H1 (cell line): ENCODE measurements at regions not wholly inside any gene's neighbourhood (a gene's known extent, or its start where the extent isn't known, plus 50 kb on each side); places are given as distances from the start of the nearest gene placed in this dataset.

ENCODE experiments used
- CTCF ChIA-PET: fragments of 300-600 bp; sonication (Branson Sonifier 250); formaldehyde crosslinking; loops from one replicate; lab custom pipeline; 2021; ENCODE audit not compliant: partially characterized antibody; lab: Charles Lee
- POLR2A ChIA-PET: fragments of 300-600 bp; sonication (Branson Sonifier 250); formaldehyde crosslinking; loops from one replicate; lab custom pipeline; 2021; ENCODE audit warnings: inconsistent platforms; ENCODE audit not compliant: partially characterized antibody; lab: Charles Lee
- DNase-seq, 2 experiments: peaks; one replicate each; pipeline versions ENCODE4 v3.0.0 to v3.0.0-alpha.2; 2010 to 2022; ENCODE audit warnings: low spot score in 2 of 2, low read depth in 1 of 2, mixed read lengths in 1 of 2
- FAIRE-seq: peaks from 2 replicates; lab custom pipeline; 2011; peaks lifted over from hg19 to GRCh38; lab: Jason Lieb, UNC
- H2AFZ ChIP-seq: 2 replicates; pipeline ENCODE4 v1.8.1; 2012; ENCODE audit warnings: low read length, inconsistent platforms
- H2AK5ac ChIP-seq: 2 replicates; pipeline ENCODE4 v1.6.1; 2013; ENCODE audit warnings: low read depth, low read length
- H2BK120ac ChIP-seq: replicated peaks from 2 replicates; pipeline ENCODE3; 2013; ENCODE audit warnings: low read depth, low read length, inconsistent platforms
- H2BK12ac ChIP-seq: 2 replicates; pipeline ENCODE4 v1.6.1; 2013; ENCODE audit warnings: low read depth, low read length
- H2BK15ac ChIP-seq: 2 replicates; pipeline ENCODE4 v1.6.1; 2013; ENCODE audit warnings: low read length
- H2BK20ac ChIP-seq: 2 replicates; pipeline ENCODE4 v1.6.1; 2013; ENCODE audit warnings: low read length
- H2BK5ac ChIP-seq: 2 replicates; pipeline ENCODE4 v1.6.1; 2013; ENCODE audit warnings: low read depth, low read length
- H3K14ac ChIP-seq: 2 replicates; pipeline ENCODE4 v1.6.1; 2013; ENCODE audit warnings: inconsistent platforms; ENCODE audit not compliant: insufficient read length
- H3K18ac ChIP-seq: 2 replicates; pipeline ENCODE4 v1.6.1; 2013; ENCODE audit warnings: low read length; ENCODE audit errors: extremely low read depth
- H3K23ac ChIP-seq: 2 replicates; pipeline ENCODE4 v1.6.1; 2013; ENCODE audit warnings: inconsistent platforms; ENCODE audit not compliant: insufficient read length
- H3K23me2 ChIP-seq: 2 replicates; pipeline ENCODE4 v1.6.1; 2013; ENCODE audit warnings: low read depth, low read length
- H3K27ac ChIP-seq: 2 replicates; pipeline ENCODE4 v1.6.1; 2011; ENCODE audit warnings: low read depth, low read length, inconsistent platforms
- H3K27me3 ChIP-seq, 4 experiments: replicated peaks in 1 of 4; 1 replicate in 1 of 4; 2 replicates in 3 of 4; pipeline versions ENCODE4 v1.6.1 to v1.8.1; 2011 to 2013; ENCODE audit warnings: low read length in 3 of 4, mild to moderate bottlenecking in 3 of 4, inconsistent platforms in 2 of 4, mixed read lengths in 2 of 4, moderate library complexity in 1 of 4; ENCODE audit not compliant: control insufficient read depth in 3 of 4, insufficient read depth in 3 of 4; ENCODE audit errors: extremely low read depth in 1 of 4
- H3K36me3 ChIP-seq, 4 experiments: 2 replicates each; pipeline versions ENCODE4 v1.6.1 to v1.8.1; 2011 to 2013; ENCODE audit warnings: mild to moderate bottlenecking in 4 of 4, low read length in 3 of 4, moderate library complexity in 2 of 4, control low read depth in 1 of 4, inconsistent platforms in 1 of 4; ENCODE audit not compliant: insufficient read depth in 4 of 4, control insufficient read depth in 2 of 4
- H3K4ac ChIP-seq: replicated peaks from 2 replicates; pipeline ENCODE3; 2013; ENCODE audit warnings: low read length, low read depth, mixed read lengths, inconsistent platforms; ENCODE audit not compliant: insufficient read length
- H3K4me1 ChIP-seq, 4 experiments: replicated peaks in 1 of 4; 1 replicate in 1 of 4; 2 replicates in 3 of 4; pipeline versions ENCODE4 v1.6.1 to v1.8.1; 2011 to 2013; ENCODE audit warnings: low read length in 3 of 4, inconsistent platforms in 2 of 4, mixed read lengths in 1 of 4; ENCODE audit not compliant: insufficient read depth in 4 of 4, control insufficient read depth in 3 of 4
- H3K4me2 ChIP-seq, 2 experiments: 2 replicates each; pipeline versions ENCODE4 v1.6.1 to v1.8.1; 2011 to 2013; ENCODE audit warnings: low read depth in 2 of 2, low read length in 2 of 2, control low read depth in 1 of 2, inconsistent platforms in 1 of 2, mild to moderate bottlenecking in 1 of 2; ENCODE audit not compliant: insufficient read depth in 1 of 2
- H3K4me3 ChIP-seq, 4 experiments: fragments of 200-600, 300-600 bp in 1 of 4; sonication (generic), shearing (Covaris generic), sonication (Bioruptor Twin) in 1 of 4; 2 replicates each; pipeline versions ENCODE4 v1.5.1 to v1.8.1; 2011 to 2016; ENCODE audit warnings: low read length in 4 of 4, low read depth in 3 of 4, control low read depth in 2 of 4, inconsistent platforms in 2 of 4, mild to moderate bottlenecking in 2 of 4, mixed read lengths in 1 of 4, moderate library complexity in 1 of 4; ENCODE audit not compliant: insufficient read depth in 2 of 4; ENCODE audit errors: extremely low read depth in 1 of 4
- H3K56ac ChIP-seq: replicated peaks from 2 replicates; pipeline ENCODE3; 2013; ENCODE audit warnings: low read depth, mild to moderate bottlenecking, mixed read lengths, low read length, inconsistent platforms; ENCODE audit not compliant: insufficient read length
- H3K79me1 ChIP-seq: 2 replicates; pipeline ENCODE4 v1.6.1; 2013; ENCODE audit warnings: low read depth, low read length, control low read depth
- H3K79me2 ChIP-seq, 2 experiments: 2 replicates each; pipeline versions ENCODE4 v1.6.1 to v1.8.1; 2012 to 2013; ENCODE audit warnings: low read length in 2 of 2, mild to moderate bottlenecking in 2 of 2, inconsistent platforms in 1 of 2; ENCODE audit not compliant: insufficient read depth in 2 of 2, control insufficient read depth in 1 of 2
- H3K9ac ChIP-seq, 4 experiments: replicated peaks in 1 of 4; 1 replicate in 1 of 4; 2 replicates in 3 of 4; pipeline versions ENCODE4 v1.6.1 to v1.8.1; 2011 to 2013; ENCODE audit warnings: low read depth in 3 of 4, low read length in 3 of 4, control low read depth in 2 of 4, mild to moderate bottlenecking in 2 of 4, moderate library complexity in 2 of 4, inconsistent platforms in 1 of 4; ENCODE audit errors: extremely low read depth in 1 of 4
- H3K9me3 ChIP-seq, 2 experiments: 2 replicates each; pipeline versions ENCODE4 v1.6.1 to v1.8.1; 2012 to 2013; ENCODE audit warnings: mild to moderate bottlenecking in 2 of 2, moderate library complexity in 2 of 2, control low read depth in 1 of 2, inconsistent platforms in 1 of 2, low read depth in 1 of 2, low read length in 1 of 2, mixed read lengths in 1 of 2; ENCODE audit not compliant: insufficient read depth in 2 of 2
- H4K20me1 ChIP-seq, 2 experiments: replicated peaks in 1 of 2; 2 replicates each; pipeline versions ENCODE3 to v1.8.1; 2011 to 2013; ENCODE audit warnings: inconsistent platforms in 2 of 2, low read length in 2 of 2, mild to moderate bottlenecking in 1 of 2; ENCODE audit not compliant: insufficient read depth in 2 of 2, control insufficient read depth in 1 of 2
- H4K5ac ChIP-seq: 2 replicates; pipeline ENCODE4 v1.6.1; 2013; ENCODE audit warnings: low read length, low read depth, mixed read lengths, inconsistent platforms; ENCODE audit not compliant: insufficient read length
- H4K8ac ChIP-seq: 2 replicates; pipeline ENCODE4 v1.8.0; 2013; ENCODE audit warnings: mild to moderate bottlenecking, moderate library complexity, low read length, inconsistent platforms; ENCODE audit not compliant: insufficient read depth; ENCODE audit errors: extremely low read depth
- H4K91ac ChIP-seq: replicated peaks from 2 replicates; pipeline ENCODE3; 2013; ENCODE audit warnings: low read length, mixed read lengths, inconsistent platforms; ENCODE audit not compliant: insufficient read length
- BACH1 ChIP-seq: IDR thresholded peaks from 2 replicates; pipeline ENCODE4 v1.6.1; 2012; ENCODE audit warnings: low read length, improper control_type of control experiment
- EGR1 ChIP-seq: IDR thresholded peaks from 2 replicates; pipeline ENCODE4 v1.6.1; 2011; ENCODE audit warnings: low read depth, low read length, borderline replicate concordance
- FOSL1 ChIP-seq: IDR thresholded peaks from 2 replicates; pipeline ENCODE4 v1.6.1; 2011; ENCODE audit warnings: mild to moderate bottlenecking, low read depth, low read length, moderate library complexity; ENCODE audit not compliant: insufficient read depth
- GABPA ChIP-seq: IDR thresholded peaks from 2 replicates; pipeline ENCODE4 v1.6.1; 2011; ENCODE audit warnings: mild to moderate bottlenecking, low read length, moderate library complexity, borderline replicate concordance; ENCODE audit not compliant: insufficient read depth
- NRF1 ChIP-seq: IDR thresholded peaks from 2 replicates; pipeline ENCODE4 v1.6.1; 2011; ENCODE audit warnings: mild to moderate bottlenecking, low read depth, low read length, improper control_type of control experiment
- RAD21 ChIP-seq, 2 experiments: IDR thresholded peaks in 1 of 2; conservative IDR thresholded peaks in 1 of 2; 2 replicates each; pipeline ENCODE4 v1.6.1; 2011; ENCODE audit warnings: low read depth in 2 of 2, low read length in 2 of 2, improper control_type of control experiment in 1 of 2, inconsistent platforms in 1 of 2, mild to moderate bottlenecking in 1 of 2, moderate library complexity in 1 of 2
- SAP30 ChIP-seq: fragments of 300-600 bp; sonication (generic); IDR thresholded peaks from 2 replicates; pipeline ENCODE4 v1.7.1; 2012; ENCODE audit warnings: low read length, moderate library complexity, mild to moderate bottlenecking, inconsistent platforms; ENCODE audit not compliant: insufficient read depth, insufficient replicate concordance
- SIRT6 ChIP-seq: IDR thresholded peaks from one replicate; pipeline ENCODE4 v1.7.1; 2012; ENCODE audit warnings: low read length, inconsistent platforms
- SIX5 ChIP-seq: IDR thresholded peaks from 2 replicates; pipeline ENCODE4 v1.6.1; 2011; ENCODE audit warnings: mild to moderate bottlenecking, low read depth, low read length
- SRF ChIP-seq: IDR thresholded peaks from 2 replicates; pipeline ENCODE4 v1.6.1; 2011; ENCODE audit warnings: mild to moderate bottlenecking, low read depth, low read length, moderate library complexity
- SUZ12 ChIP-seq: fragments of 200-600 bp; sonication (generic); IDR thresholded peaks from 2 replicates; pipeline ENCODE4 v1.6.1; 2012; ENCODE audit warnings: mild to moderate bottlenecking, inconsistent platforms, low read length, moderate library complexity, mixed read lengths
- TBP ChIP-seq: IDR thresholded peaks from 2 replicates; pipeline ENCODE4 v1.6.1; 2011; ENCODE audit warnings: low read depth, low read length, improper control_type of control experiment
- WGBS, 2 experiments: shearing (Covaris generic) in 1 of 2; methylation state at CpG; one replicate each; pipeline versions ENCODE4 v1.1.6 to v1.1.7; 2013 to 2015; ENCODE audit warnings: low lambda C conversion rate in 2 of 2, mixed read lengths in 2 of 2, inconsistent platforms in 1 of 2, low coverage in 1 of 2, missing lambda C conversion rate in 1 of 2; ENCODE audit not compliant: insufficient replicate concordance in 2 of 2, insufficient coverage in 1 of 2, insufficient read length in 1 of 2; ENCODE audit errors: extremely low coverage in 1 of 2, missing lambda C conversion rate in 1 of 2; 5-methylcytosine and 5-hydroxymethylcytosine counted together
- TF ChIP-seq, protein P1 (sequence below): IDR thresholded peaks from 2 replicates; pipeline ENCODE4 v1.6.1; 2012; ENCODE audit warnings: inconsistent platforms

DNA sequence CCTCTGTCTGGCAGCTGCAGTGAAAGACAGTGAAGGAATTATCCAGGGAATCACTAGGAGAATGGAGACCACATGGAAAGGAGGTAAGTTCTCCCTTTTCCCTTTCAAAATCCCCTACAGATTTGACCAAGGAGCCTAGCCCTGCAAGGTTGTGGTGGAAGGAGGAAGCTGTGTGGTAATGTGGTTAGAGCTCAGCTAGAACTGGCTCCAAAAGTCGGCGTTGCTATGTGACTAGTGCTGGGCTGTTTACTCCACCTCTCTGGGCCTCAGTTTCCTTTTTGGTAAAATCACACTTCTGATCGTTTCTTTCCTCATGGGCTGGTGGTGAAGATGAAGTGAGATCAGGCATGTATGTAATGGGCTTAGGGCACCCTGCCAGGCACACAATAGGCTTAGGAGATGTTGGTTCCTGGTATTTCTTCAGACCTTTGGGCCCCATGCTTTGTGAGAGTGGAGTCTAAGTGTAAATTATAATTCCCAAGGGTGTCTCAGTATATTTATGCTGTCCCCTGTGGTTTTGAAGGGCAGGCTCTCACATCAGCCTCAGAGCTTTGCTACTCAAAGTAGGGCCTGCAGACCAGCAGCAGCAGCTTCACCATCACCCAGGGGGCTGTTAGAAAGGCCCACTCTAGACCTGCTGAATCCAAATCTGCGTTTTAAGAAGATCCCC, 183.7 kb upstream of the BCOR start:
- no peak overlapping the region for H3K14ac ChIP-seq
- no peak overlapping the region for H3K4me2 ChIP-seq
- H2BK120ac ChIP-seq: no peak overlapping the region
- no peak for DNase-seq
- no peak overlapping the region for H2AK5ac ChIP-seq
- H3K23me2 ChIP-seq: no peaks in the 10 kb centered on the region
- no peaks in the 10 kb centered on the region for H3K79me1 ChIP-seq
- H4K20me1 ChIP-seq: no peaks in the 10 kb centered on the region
- H3K4ac ChIP-seq: no peak overlapping the region
- H3K27ac ChIP-seq: no peak overlapping the region
- H4K91ac ChIP-seq: no peak overlapping the region
- H2BK5ac ChIP-seq: no peak overlapping the region
- H2BK15ac ChIP-seq: no peak overlapping the region
- H3K56ac ChIP-seq: no peak overlapping the region
- H3K9me3 ChIP-seq: no peaks in the 10 kb centered on the region
- no peak overlapping the region for H2BK20ac ChIP-seq
- no peak overlapping the region for H3K23ac ChIP-seq
- no peak overlapping the region for H3K4me3 ChIP-seq
- H4K8ac ChIP-seq: no peak overlapping the region
- no peak overlapping the region for H2AFZ ChIP-seq
- 88% methylated on average over 4 of the region's 4 CpGs; no CpG with 5 or more reads in 1 of the 2 experiments for WGBS, 2 experiments
- peaks cover 0 to 8% (median 2%) of the 10 kb centered on the region in 4 experiments; a peak in 3 of 7 replicates for H3K4me1 ChIP-seq
- no peak overlapping the region for H4K5ac ChIP-seq
- H3K27me3 ChIP-seq: no peaks in the 10 kb centered on the region
- H3K18ac ChIP-seq: no peak overlapping the region
- no peaks in the 10 kb centered on the region for H3K36me3 ChIP-seq
- no peak overlapping the region for H2BK12ac ChIP-seq
- FAIRE-seq: no peak
- H3K9ac ChIP-seq: no peak overlapping the region
- H3K79me2 ChIP-seq: no peaks in the 10 kb centered on the region
- ChIA-PET POLR2A (no interaction called here), CTCF (interaction anchor here (1.1 kb wide), 1 partner anchor 64 kb away, joined by 3 read pairs; no protein-coding TSS in a partner anchor)
- no peak for TF ChIP-seq EGR1
- TF ChIP-seq GABPA: no peak
- no peak for TF ChIP-seq TBP
- no peak for TF ChIP-seq SIRT6
- TF ChIP-seq RAD21 (IDR thresholded peaks at IDR 0.05 in 1 of 2, conservative IDR thresholded peaks at IDR 0.05 in 1 of 2; ENCODE audit: low read depth in 2 of 2, low read length in 2 of 2): no peak
- no peak for TF ChIP-seq SUZ12
- TF ChIP-seq NRF1: no peak
- no peak for TF ChIP-seq SRF
- no peak for TF ChIP-seq BACH1
- TF ChIP-seq, protein P1, sequence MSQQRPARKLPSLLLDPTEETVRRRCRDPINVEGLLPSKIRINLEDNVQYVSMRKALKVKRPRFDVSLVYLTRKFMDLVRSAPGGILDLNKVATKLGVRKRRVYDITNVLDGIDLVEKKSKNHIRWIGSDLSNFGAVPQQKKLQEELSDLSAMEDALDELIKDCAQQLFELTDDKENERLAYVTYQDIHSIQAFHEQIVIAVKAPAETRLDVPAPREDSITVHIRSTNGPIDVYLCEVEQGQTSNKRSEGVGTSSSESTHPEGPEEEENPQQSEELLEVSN: no peak
- no peak for TF ChIP-seq SAP30
- TF ChIP-seq FOSL1: no peak
- TF ChIP-seq SIX5: no peak
